GM21423 (cell line): ENCODE measurements at regions not wholly inside any gene's neighbourhood (a gene's known extent, or its start where the extent isn't known, plus 50 kb on each side); places are given as distances from the start of the nearest gene placed in this dataset.

ENCODE experiments used
- ATAC-seq: cut with Tn5 transposase; IDR thresholded peaks from one replicate; pipeline ENCODE4 v1.9.1; 2021; ENCODE audit warnings: mild to moderate bottlenecking, moderate library complexity; ENCODE audit not compliant: unreplicated experiment

- ATAC-seq, result no peak
These were observed 83.8 kb upstream of the HHIP start for GRCh38 chr4:144562019-144562705.

DNA sequence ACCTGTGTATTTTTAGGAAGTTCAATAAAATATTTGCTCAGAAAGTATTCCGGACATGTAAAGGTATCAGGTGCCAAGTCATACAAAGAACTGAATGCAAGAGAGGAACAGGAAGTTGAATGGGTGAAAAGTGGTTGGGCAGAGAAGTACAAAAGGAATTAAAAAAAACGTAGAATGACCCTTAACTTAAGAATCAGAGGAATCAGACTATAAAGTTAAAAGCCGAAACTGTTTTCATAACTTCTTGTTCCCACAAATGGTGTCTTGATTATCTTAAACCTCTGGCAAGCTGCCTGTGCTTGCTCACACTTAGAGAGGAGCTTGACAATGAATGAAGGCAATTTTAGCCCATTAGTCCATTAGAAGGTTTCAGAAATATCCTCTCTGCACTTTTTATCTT lies 81.6 kb upstream of the HHIP start:
- no peak for ATAC-seq

DNA sequence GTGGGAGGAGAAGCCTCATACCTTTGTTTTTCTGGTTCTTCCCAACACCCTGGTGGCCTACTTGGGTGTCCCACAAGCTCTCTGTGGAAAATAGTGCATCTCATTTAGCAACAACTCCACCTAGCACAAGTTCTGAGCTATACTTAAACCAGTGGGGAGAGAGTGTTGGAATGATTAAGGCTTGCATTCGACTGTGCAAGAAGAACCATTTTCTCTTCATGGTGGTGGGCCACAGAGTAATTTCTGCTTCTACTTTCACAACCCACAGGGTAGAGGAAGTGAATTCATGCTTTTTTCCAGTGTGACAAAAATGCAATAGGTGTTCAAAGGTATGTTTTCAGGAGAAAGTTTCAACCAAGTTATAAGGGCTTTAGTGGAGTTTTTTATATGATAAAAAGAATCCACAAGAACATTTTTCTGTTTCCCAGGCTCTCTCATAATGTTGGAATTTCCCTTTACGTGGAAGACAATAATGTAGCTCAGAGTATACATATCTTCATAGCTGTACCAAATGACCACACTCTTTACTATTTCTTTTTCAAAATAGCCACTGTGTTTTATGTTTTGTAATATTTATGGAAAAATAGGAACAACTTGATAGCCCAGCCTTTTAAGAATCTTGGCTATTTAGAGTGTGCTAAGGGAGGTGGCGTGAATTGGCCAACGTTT lies 80.3 kb upstream of the HHIP start:
- ATAC-seq, result peak; percentile 48

DNA sequence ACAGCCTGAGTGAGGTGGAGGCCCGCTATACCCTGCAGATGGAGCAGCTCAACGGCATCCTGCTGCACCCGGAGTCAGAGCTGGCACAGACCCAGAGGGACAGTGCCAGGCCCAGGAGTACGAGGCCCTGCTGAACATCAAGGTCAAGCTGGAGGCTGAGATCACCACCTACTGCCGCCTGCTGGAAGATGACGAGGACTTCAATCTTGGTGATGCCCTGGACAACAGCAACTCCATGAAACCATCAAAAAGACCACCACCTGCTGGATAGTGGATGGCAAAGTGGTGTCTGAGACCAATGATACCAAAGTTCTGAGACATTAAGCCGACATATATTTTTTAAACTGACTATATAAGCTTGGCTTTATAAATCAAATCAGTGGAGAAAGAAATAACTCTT lies 73.3 kb upstream of the HHIP start:
- ATAC-seq, result no peak

DNA sequence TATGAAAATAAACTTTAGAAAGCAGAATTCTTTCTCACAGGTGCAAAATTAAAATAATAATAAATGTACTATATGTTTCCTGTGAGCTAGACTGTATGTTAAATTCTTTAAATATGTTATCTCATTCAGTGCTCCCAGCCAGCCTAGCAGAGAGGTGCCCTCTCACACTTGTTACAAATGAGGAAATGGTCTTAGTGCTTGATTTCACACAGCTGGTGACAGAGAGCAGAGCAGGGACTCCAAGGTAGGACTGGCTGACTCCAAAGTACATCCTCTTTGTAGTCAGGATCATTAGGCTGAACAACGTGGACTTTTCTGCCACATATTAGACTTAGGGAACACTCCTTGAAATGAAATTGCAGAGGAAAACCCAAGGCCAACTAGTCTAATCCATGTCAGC lies 72.0 kb upstream of the HHIP start:
- peak; percentile 91 for ATAC-seq

- no peak for ATAC-seq
These were observed 71.4 kb upstream of the HHIP start for GRCh38 chr4:144574509-144574908.

GRCh38 chr4:144575181-144575580 lies 70.8 kb upstream of the HHIP start:
- peak; percentile 53 for ATAC-seq

DNA sequence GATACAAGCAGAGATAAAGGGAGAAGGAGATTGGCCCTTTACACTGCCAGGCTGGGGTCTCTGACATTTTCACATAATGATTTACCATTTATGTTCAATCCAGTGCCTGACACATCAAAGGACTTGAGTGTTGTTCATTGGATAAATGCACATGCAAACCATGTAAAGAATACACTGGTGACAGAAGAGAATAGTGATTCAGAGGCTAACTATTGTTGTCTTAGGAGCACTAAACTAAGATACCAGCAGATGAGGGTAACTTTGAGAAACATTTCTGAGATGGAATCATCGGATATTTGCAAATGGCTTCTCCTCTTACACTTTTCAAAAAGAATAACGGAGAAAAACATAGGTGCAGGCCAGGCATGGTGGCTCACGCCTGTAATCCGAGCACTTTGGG lies 67.3 kb upstream of the HHIP start:
- no peak for ATAC-seq

DNA sequence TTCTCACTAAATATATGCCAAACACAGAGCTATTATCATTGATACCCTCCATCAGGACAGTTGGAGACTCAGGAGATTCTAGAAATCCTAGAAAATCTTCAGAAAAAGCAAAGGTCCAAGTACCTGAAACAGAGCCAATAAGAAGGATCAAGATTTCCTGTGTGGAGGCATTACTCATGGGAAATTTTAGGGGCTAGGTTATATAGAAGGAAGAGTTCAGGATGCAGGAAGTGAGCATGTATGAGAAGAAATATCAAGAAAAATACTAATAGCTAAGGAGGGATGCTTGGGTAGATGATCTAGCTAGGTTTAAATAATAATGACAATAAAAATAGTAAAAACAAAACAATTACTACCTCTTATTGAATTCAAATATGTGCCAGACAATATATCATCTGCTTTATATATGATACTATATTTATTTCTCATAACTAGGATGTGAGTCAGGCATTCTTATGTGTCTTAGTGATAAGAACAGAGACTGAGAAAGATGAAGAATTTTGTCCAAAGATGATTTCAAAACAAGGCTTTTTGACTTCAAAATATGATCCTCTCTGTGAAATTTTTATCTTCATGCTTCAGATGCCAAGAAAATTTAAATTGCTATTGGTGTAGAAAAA lies 66.4 kb upstream of the HHIP start:
- ATAC-seq, result no peak

DNA sequence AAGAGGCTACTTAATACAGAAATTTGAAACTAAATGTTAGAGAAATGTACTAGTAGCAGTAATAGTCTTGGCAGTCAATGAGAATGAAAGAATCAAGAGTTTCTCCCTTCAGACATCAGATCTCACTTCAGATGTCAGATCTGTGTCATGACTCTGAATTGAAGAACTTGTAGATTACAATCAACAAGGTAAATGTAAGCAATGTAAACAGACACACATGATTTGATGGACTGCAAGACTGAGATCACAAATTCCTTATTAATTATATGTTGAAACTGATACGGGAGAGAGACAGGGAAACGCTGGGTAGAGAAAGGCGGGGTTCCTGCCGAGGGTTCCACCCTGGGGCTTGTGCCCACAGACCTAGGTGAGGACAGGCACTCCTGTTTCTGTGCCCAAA lies 65.5 kb upstream of the HHIP start:
- ATAC-seq, result no peak

- no peak for ATAC-seq
These were observed 63.7 kb upstream of the HHIP start for GRCh38 chr4:144582105-144582850.

GRCh38 chr4:144582975-144583374 lies 63.0 kb upstream of the HHIP start:
- no peak for ATAC-seq

GRCh38 chr4:144583658-144584057 lies 62.3 kb upstream of the HHIP start:
- ATAC-seq, result no peak

GRCh38 chr4:144584428-144584827 lies 61.5 kb upstream of the HHIP start:
- no peak for ATAC-seq

DNA sequence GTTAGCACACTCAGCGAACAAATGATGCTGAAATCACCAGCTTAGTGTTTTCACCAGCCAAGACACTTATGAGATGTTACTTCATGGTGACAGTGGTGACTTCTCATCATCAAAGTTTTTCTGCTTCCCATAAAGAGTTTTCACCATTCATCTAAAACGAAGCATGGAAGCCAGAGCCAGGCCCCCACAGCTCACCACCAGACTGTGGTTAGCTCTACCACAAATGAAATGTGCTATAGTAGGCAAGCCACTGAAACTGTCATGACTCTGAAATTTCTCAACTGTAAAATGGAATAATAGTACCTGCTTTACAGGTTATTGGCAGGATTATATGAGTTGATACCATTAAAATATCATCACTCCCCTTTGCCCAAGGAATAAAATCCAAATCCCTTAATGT lies 56.4 kb upstream of the HHIP start:
- ATAC-seq, result no peak

DNA sequence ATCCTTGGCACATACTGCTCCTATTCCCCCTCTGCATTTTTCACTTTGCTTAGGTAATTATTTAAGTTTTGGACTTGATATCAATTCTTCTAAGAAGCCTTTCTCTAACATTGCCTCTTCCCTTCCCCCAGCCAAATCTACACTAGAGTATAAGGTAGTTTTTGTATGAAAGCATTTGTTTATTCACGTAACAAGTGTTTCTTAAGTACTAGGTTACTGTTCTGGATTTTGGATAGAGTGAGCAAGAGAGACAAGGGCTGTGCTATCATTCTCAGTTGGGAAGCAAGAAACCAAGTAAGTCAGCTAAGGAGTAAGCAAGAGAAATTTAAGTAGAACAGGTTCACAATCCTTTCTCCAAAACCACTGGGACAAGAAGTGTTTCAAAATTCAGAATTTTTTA lies 55.9 kb upstream of the HHIP start:
- no peak for ATAC-seq

- ATAC-seq, result no peak
These were observed 54.6 kb upstream of the HHIP start for GRCh38 chr4:144591401-144591800.

- no peak for ATAC-seq
These were observed 53.7 kb upstream of the HHIP start for GRCh38 chr4:144592264-144592663.

GRCh38 chr4:144594471-144594986 lies 51.4 kb upstream of the HHIP start:
- ATAC-seq, result no peak

GRCh38 chr4:144595681-144596080 lies 50.3 kb upstream of the HHIP start:
- no peak for ATAC-seq
